Ecto neural progenitor cell (in vitro differentiated cells): ENCODE measurements at regions not wholly inside any gene's neighbourhood (a gene's known extent, or its start where the extent isn't known, plus 50 kb on each side); places are given as distances from the start of the nearest gene placed in this dataset.

Experiments
- DNase-seq: peaks from one replicate; pipeline ENCODE4 v3.0.0-alpha.2; 2018; ENCODE audit warnings: low spot score

DNA sequence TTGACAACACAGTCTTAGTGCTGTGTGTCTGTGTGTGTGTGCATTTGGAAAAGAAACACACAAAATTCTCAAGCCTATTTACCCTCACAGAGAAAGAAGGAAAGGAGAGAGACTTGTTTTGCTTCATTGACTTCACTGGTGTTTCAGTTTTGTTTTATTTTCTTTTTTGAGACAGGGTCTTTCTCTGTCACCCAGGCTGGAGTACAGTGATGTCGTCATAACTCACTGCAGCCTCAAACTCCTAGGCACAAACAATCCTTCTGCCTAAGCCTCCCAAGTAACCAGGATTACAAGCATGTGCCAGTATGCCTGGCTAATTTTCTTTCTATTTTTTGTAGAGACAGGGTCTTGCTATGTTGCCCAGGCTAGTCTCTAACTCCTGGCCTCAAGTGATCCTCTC, 636.9 kb downstream of the TAFA4 start:
- DNase-seq: no peak

- DNase-seq: no peak
These were observed 635.9 kb upstream of the SUCLG2 start for GRCh38 chr3:68290333-68290732.

DNA sequence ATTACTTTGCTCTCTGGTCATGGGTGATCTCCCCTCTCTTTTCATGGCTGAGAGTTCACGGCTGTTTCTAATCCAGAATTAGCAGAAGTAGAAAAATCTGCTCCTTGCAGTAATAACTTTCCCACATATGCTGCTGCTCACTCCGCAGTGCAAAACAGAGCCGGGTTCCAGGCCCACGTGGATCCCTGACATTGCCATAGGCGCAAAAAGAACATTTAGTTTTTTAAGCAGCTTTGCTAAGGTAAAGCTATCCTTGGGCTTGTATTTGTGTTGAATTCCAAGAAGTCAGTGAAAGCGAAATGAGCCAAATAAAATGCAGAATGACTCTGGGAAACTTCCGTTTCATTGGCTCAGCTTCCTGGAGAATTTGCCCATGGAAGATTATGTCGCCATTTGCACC, 633.7 kb upstream of the SUCLG2 start:
- DNase-seq: no peak

- no peak for DNase-seq
These were observed 632.7 kb upstream of the SUCLG2 start for GRCh38 chr3:68287101-68287500.

- DNase-seq: no peak
These were observed 619.9 kb upstream of the SUCLG2 start for GRCh38 chr3:68274286-68274685.

- DNase-seq: no peak
These were observed 616.7 kb upstream of the SUCLG2 start for GRCh38 chr3:68271145-68271544.

- DNase-seq: no peak
These were observed 602.3 kb upstream of the SUCLG2 start for GRCh38 chr3:68256635-68257223.

DNA sequence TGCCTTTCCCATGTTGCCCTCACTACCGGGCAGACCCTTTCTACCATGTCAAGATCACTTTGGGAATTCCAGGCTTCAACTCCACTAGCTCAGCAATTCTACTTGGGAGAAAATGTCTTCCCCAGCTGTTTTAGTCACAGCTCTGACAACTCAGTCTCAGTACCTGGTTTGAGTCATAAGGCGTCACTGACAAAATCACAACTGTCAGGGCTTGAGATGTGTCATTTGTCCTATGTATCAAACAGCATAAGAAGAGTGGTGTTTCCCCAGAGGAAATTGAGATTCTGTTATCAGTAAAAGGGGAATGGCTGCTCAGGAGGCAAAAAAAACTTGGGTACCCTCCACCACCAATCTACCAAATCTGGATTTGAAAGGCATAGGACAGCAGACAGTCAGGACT, 594.9 kb upstream of the SUCLG2 start:
- DNase-seq: no peak

GRCh38 chr3:68242606-68243005, 588.2 kb upstream of the SUCLG2 start:
- DNase-seq: no peak

DNA sequence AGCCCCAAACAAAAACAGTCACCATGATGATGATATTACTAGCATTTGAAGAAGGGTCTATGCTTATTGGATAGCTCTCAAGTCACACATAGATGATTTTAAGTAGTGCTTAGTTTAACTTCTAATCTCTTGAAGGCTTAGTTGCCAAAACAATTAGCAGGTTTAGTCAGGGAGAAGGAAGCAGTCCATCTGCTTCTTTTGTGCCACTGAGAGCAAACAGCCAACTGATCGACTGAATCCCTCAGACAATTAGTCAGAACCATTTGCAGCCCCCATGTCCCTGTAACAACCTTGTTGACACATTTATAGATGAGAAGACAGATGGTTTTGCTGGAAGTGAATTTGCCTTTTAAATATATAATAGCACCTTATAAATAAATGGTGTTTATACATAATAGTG, 585.1 kb upstream of the SUCLG2 start:
- DNase-seq: no peak

DNA sequence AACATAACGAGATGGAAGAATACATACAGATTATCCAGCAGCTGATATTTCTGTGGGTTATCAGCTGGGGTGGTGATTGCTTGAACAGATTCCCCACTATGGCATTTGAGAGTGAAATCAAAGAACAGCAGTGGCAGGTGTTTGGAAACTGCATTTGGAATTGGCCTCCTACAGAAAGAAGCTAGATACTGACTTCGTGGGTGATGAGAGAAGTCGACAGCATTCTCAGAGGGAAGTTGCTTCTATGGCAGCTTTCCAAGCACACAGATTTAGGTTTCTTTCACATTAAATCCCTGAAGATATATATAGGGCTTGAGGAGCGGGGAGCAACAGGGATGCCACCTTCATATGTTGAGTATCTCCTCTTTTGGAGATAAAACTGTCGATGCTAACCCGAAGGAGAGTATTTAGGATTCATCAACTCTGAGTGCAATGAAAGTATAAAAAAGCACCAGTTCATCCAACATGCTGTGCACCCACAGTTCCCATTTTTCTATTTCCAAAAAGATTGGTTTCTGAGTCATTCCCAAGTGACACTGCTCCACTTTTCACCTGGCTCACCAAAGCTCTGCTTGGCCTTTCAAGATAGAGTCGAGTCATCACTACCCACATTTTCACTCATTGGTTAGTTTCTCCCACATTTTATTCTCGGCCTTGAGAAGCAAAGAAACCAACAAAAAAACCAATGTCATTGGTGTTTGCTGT, 579.8 kb upstream of the SUCLG2 start:
- no peak for DNase-seq

GRCh38 chr3:68228856-68229255, 574.4 kb upstream of the SUCLG2 start:
- no peak for DNase-seq

DNA sequence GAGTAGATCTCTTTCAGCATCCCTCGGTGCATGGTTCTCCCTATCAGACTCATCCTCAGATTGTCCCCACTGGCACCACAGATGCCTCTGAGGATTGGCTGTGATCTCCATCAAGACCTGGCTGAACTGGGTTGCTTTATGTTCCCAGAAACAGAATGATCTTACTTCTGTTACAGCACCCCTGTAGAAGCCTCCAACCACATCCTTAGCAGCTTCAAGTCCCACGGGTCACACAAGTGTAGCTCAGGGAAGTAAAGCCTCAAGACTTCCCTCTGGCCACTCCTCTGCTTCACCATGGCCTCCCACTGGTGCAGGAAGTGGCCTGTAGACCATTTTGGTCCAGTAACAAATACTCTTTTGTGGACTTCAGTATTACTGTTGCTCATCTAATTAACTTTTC, 566.4 kb upstream of the SUCLG2 start:
- no peak for DNase-seq

DNA sequence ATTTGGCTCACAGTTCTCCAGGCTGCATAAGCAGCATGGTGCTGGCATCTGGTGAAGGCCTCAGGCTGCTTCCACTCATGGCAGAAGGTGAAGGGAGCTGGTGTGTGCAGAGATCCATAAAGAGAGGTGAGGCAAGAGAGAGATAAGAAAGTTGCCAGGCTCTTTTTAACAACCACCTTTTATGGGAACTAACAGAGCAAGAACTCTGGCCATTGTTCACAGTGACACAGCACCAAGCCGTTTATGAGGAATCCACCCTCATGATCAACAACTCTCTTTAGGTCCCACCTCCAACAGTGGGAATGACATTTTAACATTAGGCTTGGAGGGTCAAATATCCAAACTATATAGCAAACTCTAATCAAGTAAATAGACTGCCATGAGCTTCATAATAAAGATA, 557.2 kb upstream of the SUCLG2 start:
- DNase-seq: no peak

GRCh38 chr3:68210635-68211034, 556.2 kb upstream of the SUCLG2 start:
- no peak for DNase-seq

- DNase-seq: no peak
These were observed 552.9 kb upstream of the SUCLG2 start for GRCh38 chr3:68207327-68207726.

DNA sequence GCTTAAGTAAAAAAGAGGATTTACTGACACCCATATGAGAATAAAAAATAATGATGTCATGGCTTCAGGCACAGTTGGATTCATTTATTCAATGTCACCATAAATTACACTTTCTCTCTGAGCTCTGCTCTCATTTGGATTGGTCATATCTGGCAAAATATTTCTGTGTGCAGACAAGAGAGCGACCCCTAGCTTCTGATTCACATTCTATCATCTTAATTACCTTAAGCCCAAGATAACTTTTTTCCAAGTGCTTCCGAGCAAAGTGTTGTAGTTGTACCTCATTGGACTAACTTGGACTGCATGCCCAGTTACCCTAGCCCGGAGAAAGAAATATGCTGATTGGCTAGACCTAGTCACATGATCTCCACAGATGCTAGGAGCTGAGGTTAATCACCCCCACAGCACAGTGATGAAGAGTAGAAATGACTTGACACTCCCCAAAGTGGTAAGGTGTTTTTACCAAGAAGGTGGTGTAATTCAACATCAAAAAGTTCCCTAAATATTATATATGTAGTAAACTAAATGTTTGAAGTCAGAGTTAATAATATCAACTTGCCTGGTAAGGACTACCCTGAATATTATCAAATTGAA, 552.2 kb upstream of the SUCLG2 start:
- no peak for DNase-seq

DNA sequence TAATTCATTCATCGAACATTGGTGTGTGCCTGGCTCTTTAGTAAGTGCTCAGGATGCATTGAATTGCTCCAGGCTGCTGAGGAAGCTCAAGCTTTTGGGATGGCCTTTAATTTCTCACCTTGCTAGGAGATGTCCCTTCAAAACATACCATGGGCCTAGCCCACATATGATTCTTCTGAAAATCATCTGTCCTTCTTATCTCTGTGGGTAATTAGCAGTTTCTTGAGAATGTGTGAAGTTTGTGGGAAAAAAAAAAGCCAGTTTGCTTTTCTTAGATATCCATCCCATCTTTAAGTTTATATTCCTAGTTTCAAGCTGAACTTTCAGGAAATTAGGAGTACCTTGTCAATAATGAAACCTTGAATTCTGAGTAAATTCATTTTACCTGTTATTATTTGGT, 532.3 kb upstream of the SUCLG2 start:
- DNase-seq: no peak

- no peak for DNase-seq
These were observed 522.2 kb upstream of the SUCLG2 start for GRCh38 chr3:68176600-68176999.

DNA sequence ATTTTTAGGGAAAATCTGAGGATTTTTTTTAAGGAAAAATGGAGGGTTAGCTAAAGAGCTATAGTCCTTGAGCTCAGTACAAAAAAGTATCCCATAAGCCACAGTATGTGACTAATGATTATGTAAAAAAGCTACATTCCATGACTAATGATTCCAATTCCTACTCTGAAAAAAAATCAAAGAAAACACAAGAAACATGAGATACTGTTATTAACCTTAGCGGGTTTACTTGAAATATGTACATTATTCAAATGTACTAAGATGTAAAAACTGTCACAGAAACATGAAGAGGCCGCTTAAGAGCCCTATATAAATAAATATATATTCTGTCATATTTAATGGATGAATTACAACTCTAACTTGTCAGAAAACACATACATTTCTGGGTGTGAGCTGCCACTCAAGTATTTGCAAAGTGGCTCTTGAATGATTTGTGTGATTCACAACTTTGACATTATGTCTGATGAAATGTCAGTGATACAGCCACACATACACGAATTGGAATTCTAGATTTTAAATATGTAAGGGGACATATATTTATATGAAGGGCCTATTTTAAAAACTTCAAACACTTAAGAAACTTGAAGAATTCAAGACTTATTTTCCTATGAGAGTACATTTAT, 518.7 kb upstream of the SUCLG2 start:
- no peak for DNase-seq

DNA sequence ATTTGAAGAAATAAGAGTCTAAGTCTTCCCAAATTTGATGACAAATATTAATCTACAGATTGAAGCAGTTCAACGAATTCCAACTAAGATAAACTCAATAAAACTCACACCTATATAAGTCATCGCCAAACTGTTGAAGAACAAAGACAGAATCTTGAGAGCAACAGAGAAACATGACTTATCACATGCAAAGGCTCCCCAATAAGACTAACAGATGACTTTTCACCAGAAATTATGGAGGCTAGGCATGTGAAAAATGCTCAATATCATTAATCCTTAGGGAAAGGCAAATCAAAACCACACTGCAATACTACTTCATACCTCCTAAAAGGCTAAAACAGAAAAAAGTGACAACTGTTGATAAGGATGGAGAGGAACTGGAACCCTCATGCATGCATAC, 517.6 kb upstream of the SUCLG2 start:
- DNase-seq: no peak

DNA sequence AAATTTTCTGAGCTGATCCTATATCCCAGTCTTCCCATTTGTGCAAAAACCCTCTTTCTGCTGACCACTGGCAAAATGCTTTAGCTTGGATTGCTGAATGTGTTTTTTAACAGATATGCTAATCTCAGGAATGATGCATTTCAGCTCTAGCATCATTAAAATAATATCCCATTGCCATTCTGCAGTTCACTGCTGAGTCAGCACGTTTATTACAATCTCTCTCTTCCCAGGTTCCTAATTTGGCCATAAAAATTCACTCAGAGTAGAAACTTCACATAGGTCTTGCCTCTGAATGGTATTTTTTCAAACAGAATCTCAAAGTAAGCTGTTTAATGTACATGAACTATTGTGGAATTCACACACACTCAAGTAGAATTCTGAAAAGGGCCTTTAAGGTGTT, 509.6 kb upstream of the SUCLG2 start:
- no peak for DNase-seq

- no peak for DNase-seq
These were observed 508.6 kb upstream of the SUCLG2 start for GRCh38 chr3:68163062-68163461.
